ENCODE measurements at regions not wholly inside any gene's neighbourhood (a gene's known extent, or its start where the extent isn't known, plus 50 kb on each side); places are given as distances from the start of the nearest gene placed in this dataset.

- Histone ChIP-seq H3K4me3 (ENCODE audit: low read depth in 1 of 2, low read length in 2 of 2) (no peak overlapping the region), H3K9me3 (ENCODE audit: control insufficient read depth in 1 of 2, low read length in 2 of 2) (peaks cover 0 to 3% of the 10 kb centered on the region in 2 donors), H3K4me1 (ENCODE audit: control insufficient read depth in 1 of 2, insufficient read depth in 2 of 2, low read length in 2 of 2) (no peaks in the 10 kb centered on the region), H3K27me3 (ENCODE audit: low read depth, low read length) (no peaks in the 10 kb centered on the region), H3K36me3 (ENCODE audit: control insufficient read depth in 1 of 2, insufficient read depth in 2 of 2, low read length in 2 of 2) (no peaks in the 10 kb centered on the region), H3K27ac (ENCODE audit: low read length) (no peak overlapping the region)
Observed at GRCh38 chr5:145295236-145295835, 539.8 kb downstream of the PRELID2 start.

GRCh38 chr5:145294331-145294730 is 540.8 kb downstream of the PRELID2 start:
- no peaks in the 10 kb centered on the region for H3K36me3 ChIP-seq (ENCODE audit: control insufficient read depth in 1 of 2, insufficient read depth in 2 of 2, low read length in 2 of 2)
- H3K9me3 ChIP-seq (ENCODE audit: control insufficient read depth in 1 of 2, low read length in 2 of 2), result peaks cover 0 to 3% of the 10 kb centered on the region in 2 donors
- no peak overlapping the region for H3K27ac ChIP-seq (ENCODE audit: low read length)
- H3K27me3 ChIP-seq (ENCODE audit: low read depth, low read length), result no peaks in the 10 kb centered on the region
- no peak overlapping the region for H3K4me3 ChIP-seq (ENCODE audit: low read depth in 1 of 2, low read length in 2 of 2)
- no peaks in the 10 kb centered on the region for H3K4me1 ChIP-seq (ENCODE audit: control insufficient read depth in 1 of 2, insufficient read depth in 2 of 2, low read length in 2 of 2)

- no peak overlapping the region for H3K4me3 ChIP-seq (ENCODE audit: low read depth in 1 of 2, low read length in 2 of 2)
- no peak overlapping the region for H3K27ac ChIP-seq (ENCODE audit: low read length)
- H3K4me1 ChIP-seq (ENCODE audit: control insufficient read depth in 1 of 2, insufficient read depth in 2 of 2, low read length in 2 of 2), result no peaks in the 10 kb centered on the region
- no peaks in the 10 kb centered on the region for H3K36me3 ChIP-seq (ENCODE audit: control insufficient read depth in 1 of 2, insufficient read depth in 2 of 2, low read length in 2 of 2)
- H3K27me3 ChIP-seq (ENCODE audit: low read depth, low read length), result no peaks in the 10 kb centered on the region
- H3K9me3 ChIP-seq (ENCODE audit: control insufficient read depth in 1 of 2, low read length in 2 of 2), result peaks cover 0 to 3% of the 10 kb centered on the region in 2 donors
Observed at GRCh38 chr5:145293716-145294115, 541.4 kb downstream of the PRELID2 start.

GRCh38 chr5:145292278-145292677 is 542.9 kb downstream of the PRELID2 start:
- no peaks in the 10 kb centered on the region for H3K27me3 ChIP-seq (ENCODE audit: low read depth, low read length)
- H3K27ac ChIP-seq (ENCODE audit: low read length), result no peak overlapping the region
- no peak overlapping the region for H3K4me3 ChIP-seq (ENCODE audit: low read depth in 1 of 2, low read length in 2 of 2)
- H3K36me3 ChIP-seq (ENCODE audit: control insufficient read depth in 1 of 2, insufficient read depth in 2 of 2, low read length in 2 of 2), result no peaks in the 10 kb centered on the region
- H3K9me3 ChIP-seq (ENCODE audit: control insufficient read depth in 1 of 2, low read length in 2 of 2), result no peaks in the 10 kb centered on the region
- H3K4me1 ChIP-seq (ENCODE audit: control insufficient read depth in 1 of 2, insufficient read depth in 2 of 2, low read length in 2 of 2), result no peaks in the 10 kb centered on the region

- Histone ChIP-seq H3K4me3 (ENCODE audit: low read depth in 1 of 2, low read length in 2 of 2) (no peak overlapping the region), H3K36me3 (ENCODE audit: control insufficient read depth in 1 of 2, insufficient read depth in 2 of 2, low read length in 2 of 2) (no peaks in the 10 kb centered on the region), H3K9me3 (ENCODE audit: control insufficient read depth in 1 of 2, low read length in 2 of 2) (no peaks in the 10 kb centered on the region), H3K27ac (ENCODE audit: low read length) (no peak overlapping the region), H3K4me1 (ENCODE audit: control insufficient read depth in 1 of 2, insufficient read depth in 2 of 2, low read length in 2 of 2) (no peaks in the 10 kb centered on the region), H3K27me3 (ENCODE audit: low read depth, low read length) (no peaks in the 10 kb centered on the region)
Observed at GRCh38 chr5:145283141-145283810, 551.9 kb downstream of the PRELID2 start.

- Histone ChIP-seq H3K36me3 (ENCODE audit: control insufficient read depth in 1 of 2, insufficient read depth in 2 of 2, low read length in 2 of 2) (no peaks in the 10 kb centered on the region), H3K9me3 (ENCODE audit: control insufficient read depth in 1 of 2, low read length in 2 of 2) (no peaks in the 10 kb centered on the region), H3K27me3 (ENCODE audit: low read depth, low read length) (no peaks in the 10 kb centered on the region), H3K27ac (ENCODE audit: low read length) (no peak overlapping the region), H3K4me3 (ENCODE audit: low read depth in 1 of 2, low read length in 2 of 2) (no peak overlapping the region), H3K4me1 (ENCODE audit: control insufficient read depth in 1 of 2, insufficient read depth in 2 of 2, low read length in 2 of 2) (no peaks in the 10 kb centered on the region)
Observed at GRCh38 chr5:145280806-145281205, 554.3 kb downstream of the PRELID2 start.

- Histone ChIP-seq H3K4me3 (ENCODE audit: low read depth in 1 of 2, low read length in 2 of 2) (no peak overlapping the region), H3K27ac (ENCODE audit: low read length) (no peak overlapping the region), H3K4me1 (ENCODE audit: control insufficient read depth in 1 of 2, insufficient read depth in 2 of 2, low read length in 2 of 2) (no peaks in the 10 kb centered on the region), H3K36me3 (ENCODE audit: control insufficient read depth in 1 of 2, insufficient read depth in 2 of 2, low read length in 2 of 2) (no peaks in the 10 kb centered on the region), H3K9me3 (ENCODE audit: control insufficient read depth in 1 of 2, low read length in 2 of 2) (no peaks in the 10 kb centered on the region), H3K27me3 (ENCODE audit: low read depth, low read length) (no peaks in the 10 kb centered on the region)
Observed at GRCh38 chr5:145280214-145280613, 554.9 kb downstream of the PRELID2 start.

- H3K9me3 ChIP-seq (ENCODE audit: control insufficient read depth in 1 of 2, low read length in 2 of 2), result no peaks in the 10 kb centered on the region
- H3K4me3 ChIP-seq (ENCODE audit: low read depth in 1 of 2, low read length in 2 of 2), result no peak overlapping the region
- no peak overlapping the region for H3K27ac ChIP-seq (ENCODE audit: low read length)
- no peaks in the 10 kb centered on the region for H3K36me3 ChIP-seq (ENCODE audit: control insufficient read depth in 1 of 2, insufficient read depth in 2 of 2, low read length in 2 of 2)
- no peaks in the 10 kb centered on the region for H3K27me3 ChIP-seq (ENCODE audit: low read depth, low read length)
- H3K4me1 ChIP-seq (ENCODE audit: control insufficient read depth in 1 of 2, insufficient read depth in 2 of 2, low read length in 2 of 2), result no peaks in the 10 kb centered on the region
Observed at GRCh38 chr5:145260670-145261069, 574.5 kb downstream of the PRELID2 start.

GRCh38 chr5:145247745-145248040 is 587.4 kb downstream of the PRELID2 start:
- Histone ChIP-seq H3K27me3 (ENCODE audit: low read depth, low read length) (no peaks in the 10 kb centered on the region), H3K36me3 (ENCODE audit: control insufficient read depth in 1 of 2, insufficient read depth in 2 of 2, low read length in 2 of 2) (no peaks in the 10 kb centered on the region), H3K4me3 (ENCODE audit: low read depth in 1 of 2, low read length in 2 of 2) (no peak overlapping the region), H3K4me1 (ENCODE audit: control insufficient read depth in 1 of 2, insufficient read depth in 2 of 2, low read length in 2 of 2) (no peaks in the 10 kb centered on the region), H3K27ac (ENCODE audit: low read length) (no peak overlapping the region), H3K9me3 (ENCODE audit: control insufficient read depth in 1 of 2, low read length in 2 of 2) (no peaks in the 10 kb centered on the region)

- Histone ChIP-seq H3K4me1 (ENCODE audit: control insufficient read depth in 1 of 2, insufficient read depth in 2 of 2, low read length in 2 of 2) (no peaks in the 10 kb centered on the region), H3K4me3 (ENCODE audit: low read depth in 1 of 2, low read length in 2 of 2) (no peak overlapping the region), H3K27ac (ENCODE audit: low read length) (no peak overlapping the region), H3K36me3 (ENCODE audit: control insufficient read depth in 1 of 2, insufficient read depth in 2 of 2, low read length in 2 of 2) (no peaks in the 10 kb centered on the region), H3K9me3 (ENCODE audit: control insufficient read depth in 1 of 2, low read length in 2 of 2) (no peaks in the 10 kb centered on the region), H3K27me3 (ENCODE audit: low read depth, low read length) (no peaks in the 10 kb centered on the region)
Observed at GRCh38 chr5:145246961-145247744, 588.0 kb downstream of the PRELID2 start.

- Histone ChIP-seq H3K27ac (ENCODE audit: low read length) (no peak overlapping the region), H3K36me3 (ENCODE audit: control insufficient read depth in 1 of 2, insufficient read depth in 2 of 2, low read length in 2 of 2) (no peaks in the 10 kb centered on the region), H3K4me1 (ENCODE audit: control insufficient read depth in 1 of 2, insufficient read depth in 2 of 2, low read length in 2 of 2) (no peaks in the 10 kb centered on the region), H3K27me3 (ENCODE audit: low read depth, low read length) (no peaks in the 10 kb centered on the region), H3K4me3 (ENCODE audit: low read depth in 1 of 2, low read length in 2 of 2) (no peak overlapping the region), H3K9me3 (ENCODE audit: control insufficient read depth in 1 of 2, low read length in 2 of 2) (no peaks in the 10 kb centered on the region)
Observed at GRCh38 chr5:145246379-145246778, 588.8 kb downstream of the PRELID2 start.

All from muscle layer of duodenum (tissue), 2 donors.